ENCODE measurements at regions not wholly inside any gene's neighbourhood (a gene's known extent, or its start where the extent isn't known, plus 50 kb on each side); places are given as distances from the start of the nearest gene placed in this dataset.

GRCh38 chr6:1525364-1526038 lies 84.2 kb upstream of the FOXC1 start:
- no peak for TF ChIP-seq CTCF (IDR thresholded peaks at IDR 0.05; ENCODE audit: insufficient read depth, low read length, poor library complexity, severe bottlenecking)
- Histone ChIP-seq H3K27me3 (replicated peaks; ENCODE audit: control insufficient read depth, insufficient read depth, low read length) (peaks cover 2% of the 10 kb centered on the region; the same call in 1 of the 2 replicates), H3K4me3 (replicated peaks; ENCODE audit: low read depth, low read length) (no peak overlapping the region), H3K36me3 (ENCODE audit: control insufficient read depth, insufficient read depth, low read length) (no peaks in the 10 kb centered on the region)
- DNase-seq (ENCODE audit: extremely low read depth, insufficient read length): no peak

- H3K4me3 ChIP-seq (replicated peaks; ENCODE audit: low read depth, low read length): no peak overlapping the region
- no peaks in the 10 kb centered on the region for H3K36me3 ChIP-seq (ENCODE audit: control insufficient read depth, insufficient read depth, low read length)
- TF ChIP-seq CTCF (IDR thresholded peaks at IDR 0.05; ENCODE audit: insufficient read depth, low read length, poor library complexity, severe bottlenecking): no peak
- DNase-seq (ENCODE audit: extremely low read depth, insufficient read length): no peak
- H3K27me3 ChIP-seq (replicated peaks; ENCODE audit: control insufficient read depth, insufficient read depth, low read length): peaks cover 2% of the 10 kb centered on the region; the same call in 1 of the 2 replicates
Measured at GRCh38 chr6:1526398-1527072, 83.2 kb upstream of the FOXC1 start.

- no peak for DNase-seq (ENCODE audit: extremely low read depth, insufficient read length)
- H3K4me3 ChIP-seq (replicated peaks; ENCODE audit: low read depth, low read length): no peak overlapping the region
- H3K27me3 ChIP-seq (replicated peaks; ENCODE audit: control insufficient read depth, insufficient read depth, low read length): peaks cover 2% of the 10 kb centered on the region; the same call in 1 of the 2 replicates
- no peak for TF ChIP-seq CTCF (IDR thresholded peaks at IDR 0.05; ENCODE audit: insufficient read depth, low read length, poor library complexity, severe bottlenecking)
- no peaks in the 10 kb centered on the region for H3K36me3 ChIP-seq (ENCODE audit: control insufficient read depth, insufficient read depth, low read length)
Measured at GRCh38 chr6:1527073-1527457, 82.7 kb upstream of the FOXC1 start.

- no peak for TF ChIP-seq CTCF (IDR thresholded peaks at IDR 0.05; ENCODE audit: insufficient read depth, low read length, poor library complexity, severe bottlenecking)
- no peak for DNase-seq (ENCODE audit: extremely low read depth, insufficient read length)
- H3K36me3 ChIP-seq (ENCODE audit: control insufficient read depth, insufficient read depth, low read length): no peaks in the 10 kb centered on the region
- H3K27me3 ChIP-seq (replicated peaks; ENCODE audit: control insufficient read depth, insufficient read depth, low read length): no peaks in the 10 kb centered on the region
- H3K4me3 ChIP-seq (replicated peaks; ENCODE audit: low read depth, low read length): no peak overlapping the region
Measured at GRCh38 chr6:1535295-1535694, 74.4 kb upstream of the FOXC1 start.

- TF ChIP-seq CTCF (IDR thresholded peaks at IDR 0.05; ENCODE audit: insufficient read depth, low read length, poor library complexity, severe bottlenecking): no peak
- no peak for DNase-seq (ENCODE audit: extremely low read depth, insufficient read length)
- H3K36me3 ChIP-seq (ENCODE audit: control insufficient read depth, insufficient read depth, low read length): no peaks in the 10 kb centered on the region
- H3K27me3 ChIP-seq (replicated peaks; ENCODE audit: control insufficient read depth, insufficient read depth, low read length): no peaks in the 10 kb centered on the region
- H3K4me3 ChIP-seq (replicated peaks; ENCODE audit: low read depth, low read length): no peak overlapping the region
Measured at GRCh38 chr6:1536526-1537429, 72.9 kb upstream of the FOXC1 start.
